ENCODE measurements at regions not wholly inside any gene's neighbourhood (a gene's known extent, or its start where the extent isn't known, plus 50 kb on each side); places are given as distances from the start of the nearest gene placed in this dataset.

- H3K36me3 ChIP-seq (replicated peaks in 1 of 2; ENCODE audit: control insufficient read depth in 2 of 2, insufficient read depth in 2 of 2, low read length in 2 of 2), result no peaks in the 10 kb centered on the region
- H3K79me1 ChIP-seq (ENCODE audit: low read depth, low read length), result no peaks in the 10 kb centered on the region
- no CpG with 5 or more reads among the region's 17 CpGs for WGBS, 2 donors (ENCODE audit: extremely low coverage in 2 of 2, insufficient read length in 2 of 2, insufficient replicate concordance in 1 of 2)
- H2BK12ac ChIP-seq (ENCODE audit: low read length), result no peak overlapping the region
- H3K9ac ChIP-seq (ENCODE audit: low read depth, low read length, poor library complexity), result no peak overlapping the region
- no peak overlapping the region for H2BK5ac ChIP-seq (ENCODE audit: low read length)
- no peak overlapping the region for H2AFZ ChIP-seq (ENCODE audit: low read length)
- no peak overlapping the region for H3K23ac ChIP-seq (ENCODE audit: low read depth, low read length, poor library complexity)
- H3K9me3 ChIP-seq (replicated peaks in 1 of 2; ENCODE audit: control insufficient read depth in 2 of 2, insufficient read depth in 1 of 2, low read depth in 1 of 2, low read length in 2 of 2), result peaks cover 0 to 11% of the 10 kb centered on the region in 2 donors
- H4K8ac ChIP-seq (ENCODE audit: low read depth, low read length), result no peak overlapping the region
- H2BK120ac ChIP-seq (ENCODE audit: low read depth, low read length), result no peak overlapping the region
- H2AK5ac ChIP-seq (ENCODE audit: low read depth, low read length), result no peak overlapping the region
- no peak overlapping the region for H3K14ac ChIP-seq (ENCODE audit: low read length)
- H3K4ac ChIP-seq (ENCODE audit: low read length), result no peak overlapping the region
- H3K4me2 ChIP-seq (ENCODE audit: insufficient read depth, low read length, poor library complexity, severe bottlenecking), result no peak overlapping the region
- peaks cover 0 to 2% of the 10 kb centered on the region in 2 donors for H3K4me1 ChIP-seq (ENCODE audit: control insufficient read depth in 2 of 2, insufficient read depth in 1 of 2, low read depth in 1 of 2, low read length in 2 of 2)
- H3K4me3 ChIP-seq (ENCODE audit: low read length in 2 of 2), result no peak overlapping the region
- no peak overlapping the region for H3K18ac ChIP-seq (ENCODE audit: low read length)
- no peak overlapping the region for H3K27ac ChIP-seq (replicated peaks; ENCODE audit: low read length)
- H2BK15ac ChIP-seq (ENCODE audit: low read length), result no peak overlapping the region
- no peak for DNase-seq (ENCODE audit: low spot score)
- peaks cover 0 to 3% (median 0%) of the 10 kb centered on the region in 3 experiments for H3K27me3 ChIP-seq (ENCODE audit: control insufficient read depth in 3 of 3, insufficient read depth in 3 of 3, low read depth in 1 of 3, low read length in 3 of 3)
- H4K91ac ChIP-seq (ENCODE audit: low read depth, low read length, poor library complexity), result no peak overlapping the region
Measured at GRCh38 chr11:2083411-2083810, 55.8 kb downstream of the IGF2 start.

GRCh38 chr11:2077061-2077802, 62.0 kb downstream of the IGF2 start:
- no peak overlapping the region for H3K27ac ChIP-seq (replicated peaks; ENCODE audit: low read length)
- no peak overlapping the region for H3K4ac ChIP-seq (ENCODE audit: low read length)
- no peak overlapping the region for H3K4me3 ChIP-seq (ENCODE audit: low read length in 2 of 2)
- H2BK120ac ChIP-seq (ENCODE audit: low read depth, low read length), result no peak overlapping the region
- H3K18ac ChIP-seq (ENCODE audit: low read length), result no peak overlapping the region
- H2BK12ac ChIP-seq (ENCODE audit: low read length), result no peak overlapping the region
- no peak overlapping the region for H4K91ac ChIP-seq (ENCODE audit: low read depth, low read length, poor library complexity)
- H2BK5ac ChIP-seq (ENCODE audit: low read length), result no peak overlapping the region
- no CpG with 5 or more reads among the region's 6 CpGs for WGBS, 2 donors (ENCODE audit: extremely low coverage in 2 of 2, insufficient read length in 2 of 2, insufficient replicate concordance in 1 of 2)
- no peaks in the 10 kb centered on the region for H3K36me3 ChIP-seq (replicated peaks in 1 of 2; ENCODE audit: control insufficient read depth in 2 of 2, insufficient read depth in 2 of 2, low read length in 2 of 2)
- no peak overlapping the region for H3K14ac ChIP-seq (ENCODE audit: low read length)
- no peaks in the 10 kb centered on the region for H3K79me1 ChIP-seq (ENCODE audit: low read depth, low read length)
- H3K27me3 ChIP-seq (ENCODE audit: control insufficient read depth in 3 of 3, insufficient read depth in 3 of 3, low read depth in 1 of 3, low read length in 3 of 3), result peaks cover 0 to 6% (median 0%) of the 10 kb centered on the region in 3 experiments
- no peak overlapping the region for H2AFZ ChIP-seq (ENCODE audit: low read length)
- H3K4me2 ChIP-seq (ENCODE audit: insufficient read depth, low read length, poor library complexity, severe bottlenecking), result no peak overlapping the region
- no peak overlapping the region for H2AK5ac ChIP-seq (ENCODE audit: low read depth, low read length)
- H3K23ac ChIP-seq (ENCODE audit: low read depth, low read length, poor library complexity), result no peak overlapping the region
- H4K8ac ChIP-seq (ENCODE audit: low read depth, low read length), result no peak overlapping the region
- DNase-seq (ENCODE audit: low spot score), result no peak
- no peaks in the 10 kb centered on the region for H3K9me3 ChIP-seq (replicated peaks in 1 of 2; ENCODE audit: control insufficient read depth in 2 of 2, insufficient read depth in 1 of 2, low read depth in 1 of 2, low read length in 2 of 2)
- H2BK15ac ChIP-seq (ENCODE audit: low read length), result no peak overlapping the region
- no peak overlapping the region for H3K9ac ChIP-seq (ENCODE audit: low read depth, low read length, poor library complexity)
- no peaks in the 10 kb centered on the region for H3K4me1 ChIP-seq (ENCODE audit: control insufficient read depth in 2 of 2, insufficient read depth in 1 of 2, low read depth in 1 of 2, low read length in 2 of 2)

GRCh38 chr11:2076441-2076840, 62.7 kb downstream of the IGF2 start:
- Histone ChIP-seq H3K9ac (ENCODE audit: low read depth, low read length, poor library complexity) (no peak overlapping the region), H2BK12ac (ENCODE audit: low read length) (no peak overlapping the region), H3K79me1 (ENCODE audit: low read depth, low read length) (no peaks in the 10 kb centered on the region), H3K36me3 (replicated peaks in 1 of 2; ENCODE audit: control insufficient read depth in 2 of 2, insufficient read depth in 2 of 2, low read length in 2 of 2) (no peaks in the 10 kb centered on the region), H3K27ac (replicated peaks; ENCODE audit: low read length) (no peak overlapping the region), H3K4me1 (ENCODE audit: control insufficient read depth in 2 of 2, insufficient read depth in 1 of 2, low read depth in 1 of 2, low read length in 2 of 2) (no peaks in the 10 kb centered on the region), H4K91ac (ENCODE audit: low read depth, low read length, poor library complexity) (no peak overlapping the region), H3K4me3 (ENCODE audit: low read length in 2 of 2) (no peak overlapping the region), H3K4ac (ENCODE audit: low read length) (no peak overlapping the region), H3K9me3 (replicated peaks in 1 of 2; ENCODE audit: control insufficient read depth in 2 of 2, insufficient read depth in 1 of 2, low read depth in 1 of 2, low read length in 2 of 2) (no peaks in the 10 kb centered on the region), H3K4me2 (ENCODE audit: insufficient read depth, low read length, poor library complexity, severe bottlenecking) (no peak overlapping the region), H4K8ac (ENCODE audit: low read depth, low read length) (no peak overlapping the region), H2AFZ (ENCODE audit: low read length) (no peak overlapping the region), H2BK15ac (ENCODE audit: low read length) (no peak overlapping the region), H3K23ac (ENCODE audit: low read depth, low read length, poor library complexity) (no peak overlapping the region), H2BK120ac (ENCODE audit: low read depth, low read length) (no peak overlapping the region), H2BK5ac (ENCODE audit: low read length) (no peak overlapping the region), H3K18ac (ENCODE audit: low read length) (no peak overlapping the region), H2AK5ac (ENCODE audit: low read depth, low read length) (no peak overlapping the region), H3K27me3 (ENCODE audit: control insufficient read depth in 3 of 3, insufficient read depth in 3 of 3, low read depth in 1 of 3, low read length in 3 of 3) (peaks cover 0 to 6% (median 0%) of the 10 kb centered on the region in 3 experiments), H3K14ac (ENCODE audit: low read length) (no peak overlapping the region)
- WGBS, 2 donors (ENCODE audit: extremely low coverage in 2 of 2, insufficient read length in 2 of 2, insufficient replicate concordance in 1 of 2), result no CpG with 5 or more reads among the region's 7 CpGs
- DNase-seq (ENCODE audit: low spot score), result no peak

- Histone ChIP-seq H3K4ac (ENCODE audit: low read length) (no peak overlapping the region), H3K4me3 (ENCODE audit: low read length in 2 of 2) (no peak overlapping the region)
Measured at GRCh38 chr11:2074266-2074825, 64.8 kb downstream of the IGF2 start.

More at GRCh38 chr11:2074266-2074825, 64.8 kb downstream of the IGF2 start:
- H3K27me3 ChIP-seq (ENCODE audit: control insufficient read depth in 3 of 3, insufficient read depth in 3 of 3, low read depth in 1 of 3, low read length in 3 of 3), result peaks cover 0 to 5% (median 0%) of the 10 kb centered on the region in 3 experiments
- H4K8ac ChIP-seq (ENCODE audit: low read depth, low read length), result no peak overlapping the region
- no peaks in the 10 kb centered on the region for H3K4me1 ChIP-seq (ENCODE audit: control insufficient read depth in 2 of 2, insufficient read depth in 1 of 2, low read depth in 1 of 2, low read length in 2 of 2)
- no peak overlapping the region for H4K91ac ChIP-seq (ENCODE audit: low read depth, low read length, poor library complexity)
- H3K23ac ChIP-seq (ENCODE audit: low read depth, low read length, poor library complexity), result no peak overlapping the region
- H3K18ac ChIP-seq (ENCODE audit: low read length), result no peak overlapping the region
- no peak overlapping the region for H3K4me2 ChIP-seq (ENCODE audit: insufficient read depth, low read length, poor library complexity, severe bottlenecking)
- H3K9me3 ChIP-seq (replicated peaks in 1 of 2; ENCODE audit: control insufficient read depth in 2 of 2, insufficient read depth in 1 of 2, low read depth in 1 of 2, low read length in 2 of 2), result peaks cover 0 to 2% of the 10 kb centered on the region in 2 donors
- H2AFZ ChIP-seq (ENCODE audit: low read length), result no peak overlapping the region
- no peak overlapping the region for H3K14ac ChIP-seq (ENCODE audit: low read length)
- no peak overlapping the region for H3K9ac ChIP-seq (ENCODE audit: low read depth, low read length, poor library complexity)
- H3K36me3 ChIP-seq (replicated peaks in 1 of 2; ENCODE audit: control insufficient read depth in 2 of 2, insufficient read depth in 2 of 2, low read length in 2 of 2), result no peaks in the 10 kb centered on the region
- no CpG with 5 or more reads among the region's 12 CpGs for WGBS, 2 donors (ENCODE audit: extremely low coverage in 2 of 2, insufficient read length in 2 of 2, insufficient replicate concordance in 1 of 2)
- no peak overlapping the region for H2AK5ac ChIP-seq (ENCODE audit: low read depth, low read length)
- no peak overlapping the region for H2BK120ac ChIP-seq (ENCODE audit: low read depth, low read length)
- no peak for DNase-seq (ENCODE audit: low spot score)
- H2BK5ac ChIP-seq (ENCODE audit: low read length), result no peak overlapping the region
- no peak overlapping the region for H3K27ac ChIP-seq (replicated peaks; ENCODE audit: low read length)
- H3K79me1 ChIP-seq (ENCODE audit: low read depth, low read length), result no peaks in the 10 kb centered on the region
- no peak overlapping the region for H2BK12ac ChIP-seq (ENCODE audit: low read length)
- H2BK15ac ChIP-seq (ENCODE audit: low read length), result no peak overlapping the region
